Activated T-helper 2 cell treated with anti-CD3 and anti-CD28 coated beads, Interferon-gamma antibody, Interleukin-2, Interleukin-4, amounts not matched to agents 10 μg/mL and 5 μg/mL and 100 μg/mL, durations not matched to agents 14 hours and 24 hours and 36 hours (primary cell): ENCODE measurements at regions not wholly inside any gene's neighbourhood (a gene's known extent, or its start where the extent isn't known, plus 50 kb on each side); places are given as distances from the start of the nearest gene placed in this dataset.
"Not testable (repeated sequence)": the region's sequence is repeated elsewhere in the genome, so short reads cannot be mapped to it uniquely, and the experiment has no call there.

Experiments used
- DNase-seq: peaks from one replicate; pipeline ENCODE4 v3.0.0; 2021; ENCODE audit warnings: low spot score
- H3K27ac Mint-ChIP-seq: one replicate; pipeline ENCODE4 v1.8.0; 2021; ENCODE audit warnings: mixed read lengths
- H3K27me3 Mint-ChIP-seq: one replicate; pipeline ENCODE4 v1.8.0; 2021; ENCODE audit warnings: low read depth, mixed read lengths
- H3K36me3 Mint-ChIP-seq: one replicate; pipeline ENCODE4 v1.8.0; 2021; ENCODE audit warnings: low read depth, mixed read lengths
- H3K4me1 Mint-ChIP-seq: one replicate; pipeline ENCODE4 v1.8.0; 2021; ENCODE audit warnings: low read depth, mixed read lengths
- H3K4me3 Mint-ChIP-seq: one replicate; pipeline ENCODE4 v1.8.0; 2021; ENCODE audit warnings: low read depth, mild to moderate bottlenecking, moderate library complexity, mixed read lengths
- H3K9me3 Mint-ChIP-seq: one replicate; pipeline ENCODE4 v1.8.0; 2021; ENCODE audit warnings: mixed read lengths
- intact Hi-C: fragments of 100-400 bp; cut with micrococcal nuclease; formaldehyde crosslinking; loops from one replicate; pipeline ENCODE4 v1.15.1; 2023

GRCh38 chr20:41716911-41717310, 98.7 kb upstream of the CHD6 start:
- no peaks in the 10 kb centered on the region for H3K36me3 Mint-ChIP-seq
- intact Hi-C loops, result no loop called here
- no peaks in the 10 kb centered on the region for H3K27me3 Mint-ChIP-seq
- no peaks in the 10 kb centered on the region for H3K9me3 Mint-ChIP-seq
- DNase-seq, result no peak
- no peak overlapping the region for H3K27ac Mint-ChIP-seq
- no peak overlapping the region for H3K4me3 Mint-ChIP-seq
- H3K4me1 Mint-ChIP-seq, result no peaks in the 10 kb centered on the region

GRCh38 chr20:41716436-41716835, 98.3 kb upstream of the CHD6 start:
- no peaks in the 10 kb centered on the region for H3K9me3 Mint-ChIP-seq
- DNase-seq, result no peak
- H3K36me3 Mint-ChIP-seq, result no peaks in the 10 kb centered on the region
- no peak overlapping the region for H3K4me3 Mint-ChIP-seq
- H3K27ac Mint-ChIP-seq, result no peak overlapping the region
- H3K27me3 Mint-ChIP-seq, result no peaks in the 10 kb centered on the region
- no peaks in the 10 kb centered on the region for H3K4me1 Mint-ChIP-seq
- intact Hi-C loops, result no loop called here

GRCh38 chr20:41715526-41715925, 97.3 kb upstream of the CHD6 start:
- no peaks in the 10 kb centered on the region for H3K27me3 Mint-ChIP-seq
- H3K4me3 Mint-ChIP-seq, result no peak overlapping the region
- H3K36me3 Mint-ChIP-seq, result no peaks in the 10 kb centered on the region
- H3K27ac Mint-ChIP-seq, result no peak overlapping the region
- H3K4me1 Mint-ChIP-seq, result no peaks in the 10 kb centered on the region
- DNase-seq, result no peak
- no peaks in the 10 kb centered on the region for H3K9me3 Mint-ChIP-seq
- intact Hi-C loops, result no loop called here

GRCh38 chr20:41714030-41714429, 95.9 kb upstream of the CHD6 start:
- Mint-ChIP-seq H3K4me3 (no peak overlapping the region), H3K27me3 (no peaks in the 10 kb centered on the region), H3K36me3 (no peaks in the 10 kb centered on the region), H3K27ac (no peak overlapping the region), H3K4me1 (no peaks in the 10 kb centered on the region), H3K9me3 (no peaks in the 10 kb centered on the region)
- intact Hi-C loops, result no loop called here
- no peak for DNase-seq

GRCh38 chr20:41704896-41705295, 86.7 kb upstream of the CHD6 start:
- Mint-ChIP-seq H3K4me1 (no peaks in the 10 kb centered on the region), H3K36me3 (no peaks in the 10 kb centered on the region), H3K27me3 (no peaks in the 10 kb centered on the region), H3K9me3 (no peaks in the 10 kb centered on the region), H3K27ac (no peak overlapping the region), H3K4me3 (no peak overlapping the region)
- DNase-seq, result no peak
- intact Hi-C loops, result no loop called here

GRCh38 chr20:41702647-41703046, 84.5 kb upstream of the CHD6 start:
- H3K4me3 Mint-ChIP-seq, result no peak overlapping the region
- DNase-seq, result no peak
- intact Hi-C loops, result no loop called here
- H3K9me3 Mint-ChIP-seq, result no peaks in the 10 kb centered on the region
- peaks cover 1% of the 10 kb centered on the region for H3K4me1 Mint-ChIP-seq
- peaks cover 1% of the 10 kb centered on the region for H3K27me3 Mint-ChIP-seq
- no peaks in the 10 kb centered on the region for H3K36me3 Mint-ChIP-seq
- no peak overlapping the region for H3K27ac Mint-ChIP-seq

GRCh38 chr20:41701588-41702348, 83.6 kb upstream of the CHD6 start:
- Mint-ChIP-seq H3K27me3 (peaks cover 2% of the 10 kb centered on the region), H3K4me3 (no peak overlapping the region), H3K9me3 (no peaks in the 10 kb centered on the region), H3K36me3 (no peaks in the 10 kb centered on the region), H3K27ac (no peak overlapping the region), H3K4me1 (peaks cover 2% of the 10 kb centered on the region)
- intact Hi-C loops, result no loop called here
- DNase-seq, result no peak

- not testable (repeated sequence) for H3K9me3 Mint-ChIP-seq, H3K27me3 Mint-ChIP-seq, H3K4me1 Mint-ChIP-seq, H3K36me3 Mint-ChIP-seq, DNase-seq, H3K4me3 Mint-ChIP-seq, H3K27ac Mint-ChIP-seq
- intact Hi-C loops, result loop anchor here (10.0 kb wide), 1 partner anchor 565 kb away; the partner anchor contains the start of gene PLCG1
These were observed 81.5 kb upstream of the CHD6 start for GRCh38 chr20:41699673-41700072.

GRCh38 chr20:41697861-41698559, 79.8 kb upstream of the CHD6 start:
- peaks cover 3% of the 10 kb centered on the region for H3K36me3 Mint-ChIP-seq
- H3K27me3 Mint-ChIP-seq, result peaks cover 5% of the 10 kb centered on the region
- intact Hi-C loops, result loop anchor here (10.0 kb wide), 1 partner anchor 563 kb away; the partner anchor contains the start of gene PLCG1
- H3K9me3 Mint-ChIP-seq, result no peaks in the 10 kb centered on the region
- peaks cover 13% of the 10 kb centered on the region for H3K4me1 Mint-ChIP-seq
- no peak for DNase-seq
- no peak overlapping the region for H3K4me3 Mint-ChIP-seq
- no peak overlapping the region for H3K27ac Mint-ChIP-seq

GRCh38 chr20:41696428-41696827, 78.3 kb upstream of the CHD6 start:
- H3K27me3 Mint-ChIP-seq, result peaks cover 5% of the 10 kb centered on the region
- peaks cover 3% of the 10 kb centered on the region for H3K36me3 Mint-ChIP-seq
- H3K27ac Mint-ChIP-seq, result no peak overlapping the region
- no peak overlapping the region for H3K4me3 Mint-ChIP-seq
- peaks cover 18% of the 10 kb centered on the region for H3K4me1 Mint-ChIP-seq
- intact Hi-C loops, result loop anchor here (10.0 kb wide), 1 partner anchor 562 kb away; the partner anchor contains the start of gene PLCG1
- no peak for DNase-seq
- H3K9me3 Mint-ChIP-seq, result no peaks in the 10 kb centered on the region

GRCh38 chr20:41694796-41695195, 76.6 kb upstream of the CHD6 start:
- intact Hi-C loops, result loop anchor here (10.0 kb wide), 1 partner anchor 560 kb away; the partner anchor contains the start of gene PLCG1
- Mint-ChIP-seq H3K4me3 (no peak overlapping the region), H3K4me1 (peaks cover 18% of the 10 kb centered on the region), H3K27me3 (peaks cover 5% of the 10 kb centered on the region), H3K9me3 (no peaks in the 10 kb centered on the region), H3K36me3 (peaks cover 3% of the 10 kb centered on the region), H3K27ac (no peak overlapping the region)
- DNase-seq, result no peak

- H3K4me1 Mint-ChIP-seq, result peaks cover 18% of the 10 kb centered on the region
- no peaks in the 10 kb centered on the region for H3K9me3 Mint-ChIP-seq
- H3K27ac Mint-ChIP-seq, result peak overlapping the region; percentile 96
- intact Hi-C loops, result loop anchor here (1.0 to 10.0 kb wide), 2 partner anchors 75 to 559 kb away; partner anchors contain the start of genes CHD6 and PLCG1
- H3K27me3 Mint-ChIP-seq, result peaks cover 5% of the 10 kb centered on the region
- H3K4me3 Mint-ChIP-seq, result peak overlapping the region; percentile 98
- H3K36me3 Mint-ChIP-seq, result peaks cover 3% of the 10 kb centered on the region
- peak; percentile 73 for DNase-seq
These were observed 75.2 kb upstream of the CHD6 start for GRCh38 chr20:41693136-41693979.
